HEK293 (cell line): ENCODE measurements at regions not wholly inside any gene's neighbourhood (a gene's known extent, or its start where the extent isn't known, plus 50 kb on each side); places are given as distances from the start of the nearest gene placed in this dataset.

Experiments used
- CTCF ChIA-PET: fragments of 350-600 bp; formaldehyde crosslinking; extraction: SDS; loops from one replicate; lab custom pipeline; 2021; ENCODE audit warnings: antibody characterized with exemption; lab: Yijun Ruan, JAX
- POLR2A ChIA-PET: fragments of 300-600 bp; formaldehyde crosslinking; extraction: SDS; loops from one replicate; lab custom pipeline; 2020; ENCODE audit warnings: antibody characterized with exemption, inconsistent platforms; lab: Yijun Ruan, JAX
- H3K27ac ChIP-seq: fragments of 200-500 bp; sonication (Bioruptor generic); 2 replicates; pipeline ENCODE4 v1.5.1; 2014; ENCODE audit warnings: low read depth, low read length, control low read depth, inconsistent platforms; ENCODE audit errors: extremely low read depth
- H3K36me3 ChIP-seq, 2 experiments: fragments of 200-500 bp in 1 of 2; sonication (Bioruptor generic) in 1 of 2; 1 replicate in 1 of 2; 2 replicates in 1 of 2; pipeline ENCODE4 v1.5.1; 2014 to 2017; ENCODE audit warnings: inconsistent platforms in 2 of 2, low read length in 2 of 2; ENCODE audit not compliant: control insufficient read depth in 2 of 2, insufficient read depth in 1 of 2
- H3K4me1 ChIP-seq: fragments of 200-500 bp; sonication (Bioruptor generic); 2 replicates; pipeline ENCODE4 v1.5.1; 2014; ENCODE audit warnings: mild to moderate bottlenecking, low read length, inconsistent platforms; ENCODE audit not compliant: control insufficient read depth, insufficient read depth
- H3K4me3 ChIP-seq: 2 replicates; pipeline ENCODE4 v1.5.1; 2011; ENCODE audit warnings: low read depth, mild to moderate bottlenecking, control low read depth, low read length, moderate library complexity
- H3K9me3 ChIP-seq: fragments of 200-500 bp; sonication (Bioruptor generic); 2 replicates; pipeline ENCODE4 v1.5.1; 2014; ENCODE audit warnings: low read depth, low read length, inconsistent platforms; ENCODE audit not compliant: control insufficient read depth, insufficient read depth
- KLF10 ChIP-seq: fragments of 450-650 bp; IDR thresholded peaks from 2 replicates; pipeline ENCODE4 v1.5.1; 2018; ENCODE audit warnings: missing biosample characterization, mild to moderate bottlenecking, missing genetic modification characterization
- KLF7 ChIP-seq: fragments of 450-650 bp; formaldehyde crosslinking; IDR thresholded peaks from 2 replicates; pipeline ENCODE4 v1.5.1; 2016; ENCODE audit warnings: missing biosample characterization, missing genetic modification characterization, borderline replicate concordance
- SCRT2 ChIP-seq: fragments of 450-650 bp; formaldehyde crosslinking; IDR thresholded peaks from 2 replicates; pipeline ENCODE4 v1.5.1; 2016; ENCODE audit warnings: missing biosample characterization, missing genetic modification characterization
- ZBTB1 ChIP-seq: fragments of 450-650 bp; formaldehyde crosslinking; IDR thresholded peaks from 2 replicates; pipeline ENCODE4 v1.5.1; 2016; ENCODE audit warnings: missing biosample characterization, missing genetic modification characterization
- ZBTB20 ChIP-seq: fragments of 450-650 bp; formaldehyde crosslinking; IDR thresholded peaks from 2 replicates; pipeline ENCODE4 v1.5.1; 2016; ENCODE audit warnings: missing biosample characterization, missing genetic modification characterization
- ZBTB48 ChIP-seq: fragments of 450-650 bp; formaldehyde crosslinking; IDR thresholded peaks from 2 replicates; pipeline ENCODE4 v1.5.1; 2016; ENCODE audit warnings: missing biosample characterization, missing genetic modification characterization
- ZBTB8A ChIP-seq: fragments of 450-650 bp; formaldehyde crosslinking; IDR thresholded peaks from 2 replicates; pipeline ENCODE4 v1.5.1; 2016; ENCODE audit warnings: missing biosample characterization, missing genetic modification characterization
- ZIC2 ChIP-seq: fragments of 450-650 bp; formaldehyde crosslinking; IDR thresholded peaks from 2 replicates; pipeline ENCODE4 v1.5.1; 2016; ENCODE audit warnings: missing biosample characterization, missing genetic modification characterization
- ZNF184 ChIP-seq: fragments of 450-650 bp; IDR thresholded peaks from 2 replicates; pipeline ENCODE4 v1.5.1; 2018; ENCODE audit warnings: missing biosample characterization, mild to moderate bottlenecking, missing genetic modification characterization
- ZNF266 ChIP-seq: fragments of 450-650 bp; formaldehyde crosslinking; IDR thresholded peaks from 2 replicates; pipeline ENCODE4 v1.5.1; 2016; ENCODE audit warnings: missing biosample characterization, missing genetic modification characterization, low read depth
- ZNF274 ChIP-seq, 2 experiments: fragments of 200-500 bp in 1 of 2; fragments of 450-650 bp in 1 of 2; sonication (Bioruptor generic) in 1 of 2; formaldehyde crosslinking in 1 of 2; IDR thresholded peaks; 2 replicates each; pipeline versions ENCODE4 v1.5.1 to v1.6.1; 2014 to 2016; ENCODE audit warnings: borderline replicate concordance in 1 of 2, inconsistent platforms in 1 of 2, low read length in 1 of 2, missing biosample characterization in 1 of 2, missing genetic modification characterization in 1 of 2
- ZNF335 ChIP-seq: fragments of 450-650 bp; formaldehyde crosslinking; conservative IDR thresholded peaks from 2 replicates; pipeline ENCODE4 v1.5.1; 2016; ENCODE audit warnings: missing biosample characterization, missing genetic modification characterization
- ZNF558 ChIP-seq: fragments of 450-650 bp; formaldehyde crosslinking; IDR thresholded peaks from 2 replicates; pipeline ENCODE4 v1.5.1; 2016; ENCODE audit warnings: missing biosample characterization, missing genetic modification characterization
- ZNF626 ChIP-seq: fragments of 450-650 bp; sonication (Bioruptor Pico); formaldehyde crosslinking; IDR thresholded peaks from 2 replicates; pipeline ENCODE4 v1.5.1; 2018; ENCODE audit warnings: missing biosample characterization, missing genetic modification characterization, inconsistent platforms
- ZNF660 ChIP-seq: fragments of 450-650 bp; IDR thresholded peaks from 2 replicates; pipeline ENCODE4 v1.5.1; 2018; ENCODE audit warnings: missing biosample characterization, mild to moderate bottlenecking, missing genetic modification characterization
- TF ChIP-seq, protein P1 (sequence below): fragments of 450-650 bp; formaldehyde crosslinking; IDR thresholded peaks from 2 replicates; pipeline ENCODE4 v1.5.1; 2016; ENCODE audit warnings: missing biosample characterization, missing genetic modification characterization
- TF ChIP-seq, protein P2 (sequence below): fragments of 450-650 bp; formaldehyde crosslinking; IDR thresholded peaks from 2 replicates; pipeline ENCODE4 v1.5.1; 2016; ENCODE audit warnings: missing biosample characterization, missing genetic modification characterization
- TF ChIP-seq, protein P3 (sequence below): fragments of 450-650 bp; formaldehyde crosslinking; IDR thresholded peaks from 2 replicates; pipeline ENCODE4 v1.5.1; 2016; ENCODE audit warnings: missing biosample characterization, missing genetic modification characterization

DNA sequence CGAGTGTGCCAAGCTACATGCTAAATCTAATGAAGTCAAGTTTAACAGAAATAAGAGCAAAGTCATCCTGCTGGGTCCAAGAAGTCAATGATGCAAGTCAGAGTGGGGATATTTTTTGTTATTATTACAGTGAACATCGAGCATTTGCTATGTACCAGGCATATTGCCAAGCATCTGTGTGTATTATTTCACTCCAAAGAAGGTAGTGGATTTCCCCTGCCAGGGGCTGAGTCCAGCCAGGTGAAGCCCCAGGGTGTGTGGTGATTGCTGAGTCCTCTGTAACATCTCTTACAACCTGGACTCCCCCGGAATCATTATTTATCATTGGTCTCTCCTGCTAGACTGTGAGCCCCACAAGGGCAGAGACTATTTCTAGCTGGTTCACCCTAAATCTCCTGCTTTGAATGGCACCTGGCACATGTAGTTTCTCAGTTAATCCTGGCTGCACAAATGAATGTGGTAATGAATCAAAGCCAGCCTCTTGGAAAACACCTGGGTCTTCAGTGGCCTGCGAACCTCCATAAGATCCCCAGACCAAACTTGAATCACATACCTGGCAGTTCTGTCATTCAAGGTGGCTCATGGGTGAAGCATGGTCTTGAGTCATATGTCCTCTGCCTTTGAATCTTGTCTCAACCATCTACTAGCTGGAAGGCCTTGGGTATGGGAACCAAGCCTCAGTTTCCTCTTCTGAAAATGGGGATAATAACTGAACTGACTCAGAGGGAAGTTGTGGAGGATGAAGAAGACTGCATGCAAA lies 549.2 kb downstream of the MIAT start:
- no peak overlapping the region for H3K4me3 ChIP-seq
- CTCF ChIA-PET: interaction anchor here (0.6 to 0.7 kb wide), 3 partner anchors 125 to 622 kb away, joined by 3 read pairs; no protein-coding TSS in a partner anchor
- no peak overlapping the region for H3K27ac ChIP-seq
- no peaks in the 10 kb centered on the region for H3K36me3 ChIP-seq
- peaks cover 20% of the 10 kb centered on the region for H3K4me1 ChIP-seq
- H3K9me3 ChIP-seq: no peaks in the 10 kb centered on the region
- TF ChIP-seq ZBTB20 (tag by site-specific recombination): peak; percentile 14; the same call in 1 of the 2 replicates
- TF ChIP-seq ZNF184 (tag by site-specific recombination): no peak
- POLR2A ChIA-PET: interaction anchor here (0.7 kb wide), 2 partner anchors 32 to 36 kb away, joined by 3 read pairs; no protein-coding TSS in a partner anchor

DNA sequence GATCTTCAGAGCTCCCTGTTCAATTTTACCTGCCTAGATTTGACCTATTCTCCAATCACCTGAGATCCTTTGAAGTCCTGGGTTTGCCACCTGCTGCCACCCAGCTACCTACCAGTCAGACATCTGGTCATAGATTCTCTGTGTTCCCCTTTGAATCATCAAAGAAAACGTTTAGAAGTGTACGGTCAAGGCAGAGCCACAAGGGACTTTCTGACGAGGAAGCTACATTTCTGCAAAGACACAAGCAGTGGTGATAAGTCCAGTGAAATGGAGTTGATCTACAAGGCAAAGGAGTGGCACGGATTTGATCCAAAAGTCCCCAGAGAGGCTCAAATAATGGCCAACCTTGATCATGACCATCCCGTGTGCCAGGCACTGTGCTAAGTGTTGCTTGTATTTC lies 549.9 kb downstream of the MIAT start:
- CTCF ChIA-PET: interaction anchor here (0.6 to 0.7 kb wide), 2 partner anchors 124 to 176 kb away, joined by 3 read pairs; no protein-coding TSS in a partner anchor
- no peaks in the 10 kb centered on the region for H3K36me3 ChIP-seq
- no peak overlapping the region; the same call in 1 of the 2 replicates for H3K27ac ChIP-seq
- peaks cover 24% of the 10 kb centered on the region for H3K4me1 ChIP-seq
- TF ChIP-seq ZBTB8A (tag by site-specific recombination) (no peak), KLF10 (tag by site-specific recombination) (no peak), KLF7 (tag by site-specific recombination) (no peak), ZBTB1 (tag by site-specific recombination) (no peak), ZNF558 (tag by site-specific recombination) (no peak)
- TF ChIP-seq, protein P1, sequence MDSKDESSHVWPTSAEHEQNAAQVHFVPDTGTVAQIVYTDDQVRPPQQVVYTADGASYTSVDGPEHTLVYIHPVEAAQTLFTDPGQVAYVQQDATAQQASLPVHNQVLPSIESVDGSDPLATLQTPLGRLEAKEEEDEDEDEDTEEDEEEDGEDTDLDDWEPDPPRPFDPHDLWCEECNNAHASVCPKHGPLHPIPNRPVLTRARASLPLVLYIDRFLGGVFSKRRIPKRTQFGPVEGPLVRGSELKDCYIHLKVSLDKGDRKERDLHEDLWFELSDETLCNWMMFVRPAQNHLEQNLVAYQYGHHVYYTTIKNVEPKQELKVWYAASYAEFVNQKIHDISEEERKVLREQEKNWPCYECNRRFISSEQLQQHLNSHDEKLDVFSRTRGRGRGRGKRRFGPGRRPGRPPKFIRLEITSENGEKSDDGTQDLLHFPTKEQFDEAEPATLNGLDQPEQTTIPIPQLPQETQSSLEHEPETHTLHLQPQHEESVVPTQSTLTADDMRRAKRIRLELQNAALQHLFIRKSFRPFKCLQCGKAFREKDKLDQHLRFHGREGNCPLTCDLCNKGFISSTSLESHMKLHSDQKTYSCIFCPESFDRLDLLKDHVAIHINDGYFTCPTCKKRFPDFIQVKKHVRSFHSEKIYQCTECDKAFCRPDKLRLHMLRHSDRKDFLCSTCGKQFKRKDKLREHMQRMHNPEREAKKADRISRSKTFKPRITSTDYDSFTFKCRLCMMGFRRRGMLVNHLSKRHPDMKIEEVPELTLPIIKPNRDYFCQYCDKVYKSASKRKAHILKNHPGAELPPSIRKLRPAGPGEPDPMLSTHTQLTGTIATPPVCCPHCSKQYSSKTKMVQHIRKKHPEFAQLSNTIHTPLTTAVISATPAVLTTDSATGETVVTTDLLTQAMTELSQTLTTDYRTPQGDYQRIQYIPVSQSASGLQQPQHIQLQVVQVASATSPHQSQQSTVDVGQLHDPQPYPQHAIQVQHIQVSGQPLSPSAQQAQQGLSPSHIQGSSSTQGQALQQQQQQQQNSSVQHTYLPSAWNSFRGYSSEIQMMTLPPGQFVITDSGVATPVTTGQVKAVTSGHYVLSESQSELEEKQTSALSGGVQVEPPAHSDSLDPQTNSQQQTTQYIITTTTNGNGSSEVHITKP: no peak
- TF ChIP-seq, all 188 proteins: peak for 0
- Histone ChIP-seq H3K9me3 (no peaks in the 10 kb centered on the region), H3K4me3 (no peak overlapping the region)
- POLR2A ChIA-PET: interaction anchor here (0.7 kb wide), 2 partner anchors 32 to 36 kb away, joined by 3 read pairs; no protein-coding TSS in a partner anchor

DNA sequence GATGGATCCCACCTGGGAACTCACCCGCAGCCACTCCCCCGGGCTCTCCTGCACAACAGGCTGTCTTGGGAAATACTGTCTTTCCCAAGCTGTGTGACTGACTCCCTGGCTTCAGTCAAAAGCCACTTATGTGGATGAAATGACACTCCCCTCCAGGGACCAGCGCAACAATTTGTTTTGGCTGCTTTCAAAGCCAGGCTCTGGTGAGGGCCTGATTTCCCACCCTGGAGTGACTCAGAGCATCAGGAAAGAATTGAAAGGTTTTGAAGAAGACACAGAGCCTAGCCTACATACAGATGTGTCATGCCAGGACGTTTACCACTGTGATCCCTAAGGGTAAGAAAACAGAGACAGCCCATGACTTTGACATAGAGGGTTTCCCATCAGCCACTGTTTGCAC lies 550.5 kb downstream of the MIAT start:
- H3K36me3 ChIP-seq: no peaks in the 10 kb centered on the region
- no peak overlapping the region for H3K4me3 ChIP-seq
- ChIA-PET CTCF (no interaction called here), POLR2A (no interaction called here)
- peaks cover 24% of the 10 kb centered on the region for H3K4me1 ChIP-seq
- no peaks in the 10 kb centered on the region for H3K9me3 ChIP-seq
- H3K27ac ChIP-seq: peak overlapping the region; percentile 20; the same call in 1 of the 2 replicates
- TF ChIP-seq ZIC2 (peak; percentile 56), ZNF274 (IDR thresholded peaks at IDR 0.05; ENCODE audit: low read length) (no peak), ZNF274 (tag by site-specific recombination; IDR thresholded peaks at IDR 0.05; ENCODE audit: borderline replicate concordance) (no peak), ZNF266 (tag by site-specific recombination) (no peak), ZNF626 (tag by site-specific recombination) (no peak), ZNF660 (tag by site-specific recombination) (peak; percentile 98), ZNF184 (tag by site-specific recombination) (no peak), ZNF335 (tag by site-specific recombination) (no peak), SCRT2 (tag by site-specific recombination) (peak; percentile 92), ZBTB48 (tag by site-specific recombination) (peak; percentile 51; the same call in 1 of the 2 replicates)
- TF ChIP-seq, protein P2, sequence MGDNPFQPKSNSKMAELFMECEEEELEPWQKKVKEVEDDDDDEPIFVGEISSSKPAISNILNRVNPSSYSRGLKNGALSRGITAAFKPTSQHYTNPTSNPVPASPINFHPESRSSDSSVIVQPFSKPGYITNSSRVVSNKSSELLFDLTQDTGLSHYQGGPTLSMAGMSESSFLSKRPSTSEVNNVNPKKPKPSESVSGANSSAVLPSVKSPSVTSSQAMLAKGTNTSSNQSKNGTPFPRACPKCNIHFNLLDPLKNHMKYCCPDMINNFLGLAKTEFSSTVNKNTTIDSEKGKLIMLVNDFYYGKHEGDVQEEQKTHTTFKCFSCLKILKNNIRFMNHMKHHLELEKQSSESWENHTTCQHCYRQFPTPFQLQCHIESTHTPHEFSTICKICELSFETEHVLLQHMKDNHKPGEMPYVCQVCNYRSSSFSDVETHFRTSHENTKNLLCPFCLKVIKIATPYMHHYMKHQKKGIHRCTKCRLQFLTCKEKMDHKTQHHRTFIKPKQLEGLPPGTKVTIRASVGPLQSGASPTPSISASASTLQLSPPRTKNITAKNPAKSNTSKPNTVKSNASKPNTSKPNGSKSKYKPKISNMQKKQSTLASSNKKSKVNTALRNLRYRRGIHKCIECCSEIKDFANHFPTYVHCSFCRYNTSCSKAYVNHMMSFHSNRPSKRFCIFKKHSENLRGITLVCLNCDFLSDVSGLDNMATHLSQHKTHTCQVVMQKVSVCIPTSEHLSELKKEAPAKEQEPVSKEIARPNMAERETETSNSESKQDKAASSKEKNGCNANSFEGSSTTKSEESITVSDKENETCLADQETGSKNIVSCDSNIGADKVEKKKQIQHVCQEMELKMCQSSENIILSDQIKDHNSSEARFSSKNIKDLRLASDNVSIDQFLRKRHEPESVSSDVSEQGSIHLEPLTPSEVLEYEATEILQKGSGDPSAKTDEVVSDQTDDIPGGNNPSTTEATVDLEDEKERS (tag by site-specific recombination): no peak
- TF ChIP-seq, protein P3, sequence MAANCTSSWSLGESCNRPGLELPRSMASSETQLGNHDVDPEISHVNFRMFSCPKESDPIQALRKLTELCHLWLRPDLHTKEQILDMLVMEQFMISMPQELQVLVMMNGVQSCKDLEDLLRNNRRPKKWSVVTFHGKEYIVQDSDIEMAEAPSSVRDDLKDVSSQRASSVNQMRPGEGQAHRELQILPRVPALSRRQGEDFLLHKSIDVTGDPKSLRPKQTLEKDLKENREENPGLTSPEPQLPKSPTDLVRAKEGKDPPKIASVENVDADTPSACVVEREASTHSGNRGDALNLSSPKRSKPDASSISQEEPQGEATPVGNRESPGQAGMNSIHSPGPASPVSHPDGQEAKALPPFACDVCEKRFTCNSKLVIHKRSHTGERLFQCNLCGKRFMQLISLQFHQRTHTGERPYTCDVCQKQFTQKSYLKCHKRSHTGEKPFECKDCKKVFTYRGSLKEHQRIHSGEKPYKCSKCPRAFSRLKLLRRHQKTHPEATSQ (tag by site-specific recombination): no peak
